Stomach (tissue), 4 donors: ENCODE measurements at regions not wholly inside any gene's neighbourhood (a gene's known extent, or its start where the extent isn't known, plus 50 kb on each side); places are given as distances from the start of the nearest gene placed in this dataset.

Source experiments
- CTCF ChIP-seq, 7 experiments: fragments of 450-650 bp in 4 of 7; fragments of 200-600 bp in 3 of 7; sonication (generic) in 3 of 7; IDR thresholded peaks; one replicate each; pipeline ENCODE4 v1.5.1; 2016 to 2019; ENCODE audit warnings: antibody characterized with exemption in 7 of 7, control low read depth in 2 of 7, mild to moderate bottlenecking in 1 of 7
- EP300 ChIP-seq: sonication (generic); formaldehyde crosslinking; IDR thresholded peaks from one replicate; pipeline ENCODE4 v1.6.1; 2017; ENCODE audit warnings: antibody characterized with exemption
- POLR2A ChIP-seq, 4 donors: fragments of 450-650 bp; IDR thresholded peaks; one replicate each; pipeline ENCODE4 v1.6.1; 2016; ENCODE audit warnings: antibody characterized with exemption in 4 of 4, control low read depth in 2 of 4, mild to moderate bottlenecking in 1 of 4, moderate library complexity in 1 of 4
- POLR2AphosphoS5 ChIP-seq, 3 donors: sonication (generic); formaldehyde crosslinking; IDR thresholded peaks; one replicate each; pipeline ENCODE4 v1.6.1; 2016; ENCODE audit warnings: antibody characterized with exemption in 3 of 3

GRCh38 chr10:124322191-124322980, 96.3 kb downstream of the OAT start:
- TF ChIP-seq CTCF (IDR thresholded peaks at IDR 0.05) (no peak), POLR2AphosphoS5 (IDR thresholded peaks at IDR 0.05) (no peak), POLR2A (IDR thresholded peaks at IDR 0.05) (no peak), EP300 (no peak)
